H1 (cell line): ENCODE measurements at regions not wholly inside any gene's neighbourhood (a gene's known extent, or its start where the extent isn't known, plus 50 kb on each side); places are given as distances from the start of the nearest gene placed in this dataset.

Experiments used
- BCL11A ChIP-seq, 2 experiments: IDR thresholded peaks; one replicate each; pipeline ENCODE4 v1.6.1; 2011; ENCODE audit warnings: low read depth in 2 of 2, low read length in 2 of 2, mild to moderate bottlenecking in 2 of 2
- BRCA1 ChIP-seq: IDR thresholded peaks from 2 replicates; pipeline ENCODE4 v1.6.1; 2012; ENCODE audit warnings: low read depth, low read length, improper control_type of control experiment
- CHD1 ChIP-seq: IDR thresholded peaks from 2 replicates; pipeline ENCODE4 v1.6.1; 2012; ENCODE audit warnings: low read depth, low read length, improper control_type of control experiment
- CTCF ChIP-seq, 3 experiments: IDR thresholded peaks; 1 replicate in 2 of 3; 2 replicates in 1 of 3; pipeline versions ENCODE4 v1.5.1 to v1.6.1; 2011; ENCODE audit warnings: low read length in 3 of 3, mild to moderate bottlenecking in 3 of 3, inconsistent platforms in 2 of 3, low read depth in 1 of 3, moderate library complexity in 1 of 3; ENCODE audit not compliant: insufficient read depth in 1 of 3; ENCODE audit errors: control extremely low read depth in 1 of 3
- EP300 ChIP-seq, 2 experiments: IDR thresholded peaks; 1 replicate in 1 of 2; 2 replicates in 1 of 2; pipeline ENCODE4 v1.6.1; 2011 to 2012; ENCODE audit warnings: low read depth in 2 of 2, low read length in 2 of 2, mild to moderate bottlenecking in 2 of 2, borderline replicate concordance in 1 of 2, inconsistent platforms in 1 of 2, moderate library complexity in 1 of 2
- HDAC6 ChIP-seq: IDR thresholded peaks from one replicate; pipeline ENCODE4 v1.7.1; 2012; ENCODE audit warnings: low read depth, mild to moderate bottlenecking, inconsistent platforms, low read length, moderate library complexity
- KDM1A ChIP-seq: fragments of 200-600, 300-600 bp; sonication (generic); IDR thresholded peaks from 2 replicates; pipeline ENCODE4 v1.7.1; 2016; ENCODE audit warnings: mild to moderate bottlenecking, low read length, borderline replicate concordance
- MAX ChIP-seq: IDR thresholded peaks from 2 replicates; pipeline ENCODE4 v1.6.1; 2012; ENCODE audit warnings: inconsistent platforms
- POLR2A ChIP-seq, 2 experiments: IDR thresholded peaks; 1 replicate in 1 of 2; 2 replicates in 1 of 2; pipeline ENCODE4 v1.6.1; 2011; ENCODE audit warnings: low read depth in 2 of 2, low read length in 2 of 2, mild to moderate bottlenecking in 2 of 2; ENCODE audit errors: control extremely low read depth in 1 of 2
- POLR2AphosphoS5 ChIP-seq: IDR thresholded peaks from 2 replicates; pipeline ENCODE4 v1.6.1; 2011; ENCODE audit warnings: low read depth, low read length
- SP1 ChIP-seq: IDR thresholded peaks from 2 replicates; pipeline ENCODE4 v1.6.1; 2011; ENCODE audit warnings: low read depth, low read length
- TAF1 ChIP-seq: IDR thresholded peaks from 2 replicates; pipeline ENCODE4 v1.6.1; 2011; ENCODE audit warnings: mild to moderate bottlenecking, low read depth, low read length
- TEAD4 ChIP-seq: IDR thresholded peaks from 2 replicates; pipeline ENCODE4 v1.6.1; 2012; ENCODE audit warnings: low read depth, low read length, inconsistent platforms, mixed read lengths
- TF ChIP-seq, protein P1 (sequence below): IDR thresholded peaks from 2 replicates; pipeline ENCODE4 v1.6.1; 2011; ENCODE audit warnings: low read length, improper control_type of control experiment

DNA sequence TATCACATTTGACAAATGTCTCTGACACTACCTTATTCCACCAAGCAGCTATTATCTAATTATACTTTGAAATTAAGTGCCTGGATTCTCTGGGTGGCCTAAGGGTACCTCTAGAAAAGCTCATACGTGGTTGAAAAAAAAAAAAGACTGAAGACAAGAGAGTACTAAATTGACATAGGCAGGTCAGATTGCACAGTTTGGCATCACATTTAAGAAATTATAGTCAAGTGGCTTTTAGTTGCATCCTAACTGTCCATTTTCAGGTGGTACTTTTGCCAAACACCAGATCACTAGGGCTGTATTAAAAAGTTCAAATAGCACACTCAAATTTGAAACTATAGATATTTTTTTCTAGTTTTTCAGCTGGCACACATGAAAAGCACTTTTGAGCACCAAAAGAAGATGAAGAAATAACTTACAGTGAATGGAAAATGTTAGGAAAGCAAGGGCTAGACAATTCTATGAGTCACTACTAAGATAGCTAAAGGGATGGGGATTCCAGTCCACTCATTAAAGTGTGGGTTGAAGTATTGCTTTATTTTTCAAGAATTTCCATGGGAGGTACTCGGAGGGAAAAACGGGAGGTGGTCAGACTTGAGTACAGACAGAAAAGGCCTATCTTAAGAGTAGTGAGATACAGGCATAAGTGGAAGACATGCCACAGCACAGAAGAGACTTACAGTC lies 106.5 kb upstream of the COL5A2 start:
- TF ChIP-seq POLR2AphosphoS5 (no peak), EP300 (IDR thresholded peaks at IDR 0.05; ENCODE audit: borderline replicate concordance in 1 of 2, low read depth in 2 of 2, low read length in 2 of 2) (no peak), HDAC6 (no peak), CTCF (IDR thresholded peaks at IDR 0.05; ENCODE audit: control extremely low read depth in 1 of 3, insufficient read depth in 1 of 3, low read depth in 1 of 3, low read length in 3 of 3) (no peak), POLR2A (IDR thresholded peaks at IDR 0.05; ENCODE audit: control extremely low read depth in 1 of 2, low read depth in 2 of 2, low read length in 2 of 2) (no peak), TAF1 (no peak), SP1 (no peak), CHD1 (no peak), KDM1A (no peak), BRCA1 (no peak), BCL11A (IDR thresholded peaks at IDR 0.05; ENCODE audit: low read depth in 2 of 2, low read length in 2 of 2) (no peak), MAX (no peak), TEAD4 (no peak)
- TF ChIP-seq, protein P1, sequence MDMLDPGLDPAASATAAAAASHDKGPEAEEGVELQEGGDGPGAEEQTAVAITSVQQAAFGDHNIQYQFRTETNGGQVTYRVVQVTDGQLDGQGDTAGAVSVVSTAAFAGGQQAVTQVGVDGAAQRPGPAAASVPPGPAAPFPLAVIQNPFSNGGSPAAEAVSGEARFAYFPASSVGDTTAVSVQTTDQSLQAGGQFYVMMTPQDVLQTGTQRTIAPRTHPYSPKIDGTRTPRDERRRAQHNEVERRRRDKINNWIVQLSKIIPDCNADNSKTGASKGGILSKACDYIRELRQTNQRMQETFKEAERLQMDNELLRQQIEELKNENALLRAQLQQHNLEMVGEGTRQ, result no peak
